ENCODE measurements at regions not wholly inside any gene's neighbourhood (a gene's known extent, or its start where the extent isn't known, plus 50 kb on each side); places are given as distances from the start of the nearest gene placed in this dataset.

DNA sequence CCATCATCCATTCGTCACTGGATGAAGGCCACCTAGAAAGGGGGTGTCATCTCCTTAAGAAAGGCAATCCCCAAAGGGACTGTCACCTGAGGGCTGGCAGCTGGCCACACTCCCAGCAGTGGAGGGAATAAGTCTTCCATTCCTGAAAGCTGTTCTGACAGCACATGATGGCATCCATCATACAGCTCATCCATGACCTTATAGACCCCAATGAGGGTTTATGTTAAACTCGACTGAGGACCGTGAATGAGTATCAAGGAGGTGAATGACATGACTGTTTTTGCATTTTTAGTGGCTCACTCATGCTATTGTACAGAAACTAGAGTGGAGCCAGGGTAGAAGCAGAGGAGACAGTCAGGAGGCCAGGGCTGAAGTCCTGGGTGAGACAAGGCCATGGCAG, 203.1 kb upstream of the CNR1 start:
- TF ChIP-seq CTCF (IDR thresholded peaks at IDR 0.05) = no peak
- TF ChIP-seq POLR2A (IDR thresholded peaks at IDR 0.05) = no peak

Measured in thyroid gland (tissue), 4 donors.